ENCODE measurements at regions not wholly inside any gene's neighbourhood (a gene's known extent, or its start where the extent isn't known, plus 50 kb on each side); places are given as distances from the start of the nearest gene placed in this dataset.

DNA sequence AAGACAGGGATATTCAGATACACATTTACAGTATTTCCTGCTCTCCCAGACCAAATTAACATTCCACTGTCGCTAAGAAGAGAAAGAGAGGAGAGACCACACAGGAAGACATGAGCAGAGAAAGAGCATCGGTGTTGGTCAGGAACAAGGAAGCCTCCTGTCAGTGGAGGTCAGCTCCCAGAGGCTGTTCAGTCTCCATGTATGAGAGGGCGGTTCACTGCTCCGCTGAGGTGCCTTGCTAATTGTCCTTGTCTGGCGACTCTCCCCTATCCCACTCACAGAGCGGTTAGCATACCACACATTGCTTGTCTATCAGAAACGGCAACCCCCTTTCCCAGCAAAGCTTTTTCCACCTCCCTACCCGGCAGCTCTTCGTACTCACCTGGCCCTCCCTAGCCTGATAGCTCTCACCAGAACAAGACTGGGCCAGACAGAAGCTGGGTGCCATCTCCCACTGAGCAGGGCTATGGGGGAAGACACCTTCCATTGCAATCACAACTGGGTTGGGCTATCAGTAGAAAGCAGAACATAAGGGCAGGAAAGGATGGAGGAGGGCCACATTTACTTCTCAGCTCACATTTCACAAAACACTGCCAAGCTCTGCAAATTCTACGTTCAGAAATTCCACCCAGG is 58.6 kb upstream of the LMNB1 start:
- Histone ChIP-seq H3K9ac (ENCODE audit: low read depth, low read length) (no peak overlapping the region), H3K4me3 (ENCODE audit: low read depth in 1 of 2, low read length in 2 of 2) (no peak overlapping the region)

DNA sequence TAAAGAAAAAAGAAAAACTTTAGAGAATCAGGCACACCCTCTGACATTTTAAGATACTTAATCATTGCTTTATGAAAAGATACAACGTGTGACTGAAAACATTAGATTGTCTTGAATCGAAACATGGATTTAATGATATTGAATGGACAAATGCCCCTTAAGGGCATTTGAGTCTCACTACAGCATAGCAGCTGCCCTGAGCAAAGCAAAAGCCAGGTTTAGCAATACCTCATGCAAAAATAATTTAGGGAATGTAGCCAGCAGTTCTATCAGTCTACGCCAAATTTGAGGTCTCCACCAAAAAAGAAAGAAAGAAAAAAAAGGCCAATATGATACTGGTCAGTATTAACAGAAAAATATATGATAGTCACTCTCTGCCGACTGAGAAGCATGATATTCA is 56.6 kb upstream of the LMNB1 start:
- H3K4me1 ChIP-seq (ENCODE audit: insufficient read depth, low read length) = no peaks in the 10 kb centered on the region
- H3K36me3 ChIP-seq (ENCODE audit: insufficient read depth, low read length) = no peaks in the 10 kb centered on the region
- no peak overlapping the region for H3K4me2 ChIP-seq (ENCODE audit: insufficient read depth, low read length)
- no peak overlapping the region for H3K9ac ChIP-seq (ENCODE audit: low read depth, low read length)
- no peaks in the 10 kb centered on the region for H3K9me3 ChIP-seq (ENCODE audit: insufficient read depth, low read length, severe bottlenecking)
- H3K4me3 ChIP-seq (ENCODE audit: low read depth in 1 of 2, low read length in 2 of 2) = no peak overlapping the region
- no peaks in the 10 kb centered on the region for H3K79me2 ChIP-seq (ENCODE audit: insufficient read depth, low read length)
- H3K27me3 ChIP-seq (ENCODE audit: insufficient read depth, low read length, poor library complexity) = no peaks in the 10 kb centered on the region
- no peak overlapping the region for H3K27ac ChIP-seq (ENCODE audit: low read length)
- TF ChIP-seq, protein P1, sequence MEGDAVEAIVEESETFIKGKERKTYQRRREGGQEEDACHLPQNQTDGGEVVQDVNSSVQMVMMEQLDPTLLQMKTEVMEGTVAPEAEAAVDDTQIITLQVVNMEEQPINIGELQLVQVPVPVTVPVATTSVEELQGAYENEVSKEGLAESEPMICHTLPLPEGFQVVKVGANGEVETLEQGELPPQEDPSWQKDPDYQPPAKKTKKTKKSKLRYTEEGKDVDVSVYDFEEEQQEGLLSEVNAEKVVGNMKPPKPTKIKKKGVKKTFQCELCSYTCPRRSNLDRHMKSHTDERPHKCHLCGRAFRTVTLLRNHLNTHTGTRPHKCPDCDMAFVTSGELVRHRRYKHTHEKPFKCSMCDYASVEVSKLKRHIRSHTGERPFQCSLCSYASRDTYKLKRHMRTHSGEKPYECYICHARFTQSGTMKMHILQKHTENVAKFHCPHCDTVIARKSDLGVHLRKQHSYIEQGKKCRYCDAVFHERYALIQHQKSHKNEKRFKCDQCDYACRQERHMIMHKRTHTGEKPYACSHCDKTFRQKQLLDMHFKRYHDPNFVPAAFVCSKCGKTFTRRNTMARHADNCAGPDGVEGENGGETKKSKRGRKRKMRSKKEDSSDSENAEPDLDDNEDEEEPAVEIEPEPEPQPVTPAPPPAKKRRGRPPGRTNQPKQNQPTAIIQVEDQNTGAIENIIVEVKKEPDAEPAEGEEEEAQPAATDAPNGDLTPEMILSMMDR (IDR thresholded peaks at IDR 0.05; ENCODE audit: borderline replicate concordance, extremely low read depth, low read length, poor library complexity, severe bottlenecking) = no peak
- TF ChIP-seq EZH2 (IDR thresholded peaks at IDR 0.05; ENCODE audit: borderline replicate concordance, low read depth, low read length, severe bottlenecking) = no peak
- DNase-seq (no peak), ATAC-seq (ENCODE audit: insufficient read depth, low read depth) (no peak)
- no peak overlapping the region for H2AFZ ChIP-seq (ENCODE audit: low read depth, low read length)
- H4K20me1 ChIP-seq (ENCODE audit: insufficient read depth, low read length) = no peaks in the 10 kb centered on the region

More for the DNA sequence above, 58.6 kb upstream of the LMNB1 start:
- H2AFZ ChIP-seq (ENCODE audit: low read depth, low read length) = no peak overlapping the region
- H3K4me2 ChIP-seq (ENCODE audit: insufficient read depth, low read length) = no peak overlapping the region
- no peaks in the 10 kb centered on the region for H3K4me1 ChIP-seq (ENCODE audit: insufficient read depth, low read length)
- no peaks in the 10 kb centered on the region for H3K27me3 ChIP-seq (ENCODE audit: insufficient read depth, low read length, poor library complexity)
- DNase-seq (no peak), ATAC-seq (ENCODE audit: insufficient read depth, low read depth) (no peak)
- H3K36me3 ChIP-seq (ENCODE audit: insufficient read depth, low read length) = no peaks in the 10 kb centered on the region
- no peaks in the 10 kb centered on the region for H4K20me1 ChIP-seq (ENCODE audit: insufficient read depth, low read length)
- TF ChIP-seq EZH2 (IDR thresholded peaks at IDR 0.05; ENCODE audit: borderline replicate concordance, low read depth, low read length, severe bottlenecking) = no peak
- TF ChIP-seq, protein P1 (IDR thresholded peaks at IDR 0.05; ENCODE audit: borderline replicate concordance, extremely low read depth, low read length, poor library complexity, severe bottlenecking) = no peak
- H3K9me3 ChIP-seq (ENCODE audit: insufficient read depth, low read length, severe bottlenecking) = no peaks in the 10 kb centered on the region
- H3K79me2 ChIP-seq (ENCODE audit: insufficient read depth, low read length) = no peaks in the 10 kb centered on the region
- H3K27ac ChIP-seq (ENCODE audit: low read length) = no peak overlapping the region

DNA sequence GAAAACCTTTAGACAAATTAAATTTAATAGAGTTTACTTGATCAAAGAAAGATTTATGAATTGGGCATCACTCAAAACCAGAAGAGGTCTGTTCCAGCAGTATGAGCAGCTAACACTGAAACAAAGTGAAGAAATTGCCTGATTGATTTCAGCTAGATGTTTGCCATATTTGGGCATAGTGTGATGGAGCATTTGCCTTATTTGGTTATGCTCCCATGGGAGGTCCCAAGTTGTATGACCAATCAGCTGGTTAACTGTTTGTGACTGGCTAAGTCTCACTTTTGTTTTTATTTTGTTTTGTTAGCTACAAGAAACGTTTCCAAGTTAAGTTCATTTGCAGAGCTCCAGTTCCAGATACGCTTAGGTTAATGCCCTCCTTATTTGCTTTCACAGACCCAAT is 53.3 kb upstream of the LMNB1 start:
- Histone ChIP-seq H3K79me2 (ENCODE audit: insufficient read depth, low read length) (no peaks in the 10 kb centered on the region), H3K27ac (ENCODE audit: low read length) (no peak overlapping the region), H3K9me3 (ENCODE audit: insufficient read depth, low read length, severe bottlenecking) (no peaks in the 10 kb centered on the region), H2AFZ (ENCODE audit: low read depth, low read length) (no peak overlapping the region), H3K4me1 (ENCODE audit: insufficient read depth, low read length) (no peaks in the 10 kb centered on the region), H3K36me3 (ENCODE audit: insufficient read depth, low read length) (no peaks in the 10 kb centered on the region), H3K4me3 (ENCODE audit: low read depth in 1 of 2, low read length in 2 of 2) (no peak overlapping the region), H3K27me3 (ENCODE audit: insufficient read depth, low read length, poor library complexity) (no peaks in the 10 kb centered on the region), H4K20me1 (ENCODE audit: insufficient read depth, low read length) (no peaks in the 10 kb centered on the region), H3K4me2 (ENCODE audit: insufficient read depth, low read length) (no peak overlapping the region), H3K9ac (ENCODE audit: low read depth, low read length) (no peak overlapping the region)
- ATAC-seq (ENCODE audit: insufficient read depth, low read depth) (no peak), DNase-seq (no peak)
- TF ChIP-seq EZH2 (IDR thresholded peaks at IDR 0.05; ENCODE audit: borderline replicate concordance, low read depth, low read length, severe bottlenecking) = no peak
- TF ChIP-seq, protein P1 (IDR thresholded peaks at IDR 0.05; ENCODE audit: borderline replicate concordance, extremely low read depth, low read length, poor library complexity, severe bottlenecking) = no peak

All from DND-41 (cell line).